ENCODE measurements at regions not wholly inside any gene's neighbourhood (a gene's known extent, or its start where the extent isn't known, plus 50 kb on each side); places are given as distances from the start of the nearest gene placed in this dataset.

DNA sequence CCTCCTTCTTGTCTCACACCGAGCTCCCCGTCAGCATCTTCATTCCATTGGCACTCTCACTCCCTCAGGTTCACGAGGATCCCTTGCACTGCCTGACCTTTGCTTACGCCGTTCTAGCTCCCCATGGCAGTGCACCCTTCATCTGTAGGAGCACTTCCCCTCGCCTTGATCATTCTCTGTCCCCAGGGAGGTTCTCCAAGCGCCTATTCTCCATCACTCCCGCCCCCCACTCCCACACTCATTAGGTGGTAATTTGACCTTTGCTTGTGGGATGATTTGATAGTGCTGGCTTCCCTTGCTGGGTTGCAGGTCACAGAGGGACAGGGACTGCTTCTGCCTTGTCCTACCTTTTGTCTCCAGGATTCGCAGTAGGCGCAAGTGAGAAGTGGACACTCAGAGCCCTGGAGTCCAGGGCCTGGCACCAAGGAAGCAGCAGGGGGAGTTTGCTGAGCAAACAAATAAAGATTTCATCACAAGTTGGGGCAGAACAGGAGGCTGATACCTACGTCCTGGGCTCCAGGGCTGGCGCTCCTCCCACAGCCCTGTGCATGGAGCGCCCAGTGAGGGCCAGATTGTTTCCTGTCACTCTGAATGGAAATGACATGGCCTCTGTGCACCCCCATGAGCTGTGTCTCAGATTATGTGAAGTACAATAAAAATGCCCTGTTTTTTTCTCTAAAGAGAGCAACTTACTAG, 82.0 kb upstream of the RUNX3 start:
- Histone ChIP-seq H3K27me3 (ENCODE audit: insufficient read depth, low read depth) (no peaks in the 10 kb centered on the region), H3K9me3 (ENCODE audit: insufficient read depth, low read depth) (no peaks in the 10 kb centered on the region), H3K9me2 (ENCODE audit: insufficient read depth) (no peaks in the 10 kb centered on the region), H2AFZ (no peak overlapping the region), H3K4me2 (no peak overlapping the region), H3K4me1 (replicated peaks; ENCODE audit: insufficient read depth) (no peaks in the 10 kb centered on the region), H3K4me3 (no peak overlapping the region), H3F3A (ENCODE audit: insufficient read depth, low read depth) (no peaks in the 10 kb centered on the region), H3K36me3 (ENCODE audit: low read depth) (no peaks in the 10 kb centered on the region), H4K20me1 (ENCODE audit: insufficient read depth) (no peaks in the 10 kb centered on the region), H3K79me2 (ENCODE audit: low read depth) (no peaks in the 10 kb centered on the region), H3K27ac (no peak overlapping the region)
- intact Hi-C loops (cut with micrococcal nuclease; ENCODE audit: unreplicated experiment) = no loop called here
- no peak for DNase-seq
- CTCF ChIA-PET = no interaction called here
- no TSS peak for BruUV-seq (replicated peaks)
- POLR2A ChIA-PET (ENCODE audit: unreplicated experiment) = no interaction called here
- TF ChIP-seq, protein P1, sequence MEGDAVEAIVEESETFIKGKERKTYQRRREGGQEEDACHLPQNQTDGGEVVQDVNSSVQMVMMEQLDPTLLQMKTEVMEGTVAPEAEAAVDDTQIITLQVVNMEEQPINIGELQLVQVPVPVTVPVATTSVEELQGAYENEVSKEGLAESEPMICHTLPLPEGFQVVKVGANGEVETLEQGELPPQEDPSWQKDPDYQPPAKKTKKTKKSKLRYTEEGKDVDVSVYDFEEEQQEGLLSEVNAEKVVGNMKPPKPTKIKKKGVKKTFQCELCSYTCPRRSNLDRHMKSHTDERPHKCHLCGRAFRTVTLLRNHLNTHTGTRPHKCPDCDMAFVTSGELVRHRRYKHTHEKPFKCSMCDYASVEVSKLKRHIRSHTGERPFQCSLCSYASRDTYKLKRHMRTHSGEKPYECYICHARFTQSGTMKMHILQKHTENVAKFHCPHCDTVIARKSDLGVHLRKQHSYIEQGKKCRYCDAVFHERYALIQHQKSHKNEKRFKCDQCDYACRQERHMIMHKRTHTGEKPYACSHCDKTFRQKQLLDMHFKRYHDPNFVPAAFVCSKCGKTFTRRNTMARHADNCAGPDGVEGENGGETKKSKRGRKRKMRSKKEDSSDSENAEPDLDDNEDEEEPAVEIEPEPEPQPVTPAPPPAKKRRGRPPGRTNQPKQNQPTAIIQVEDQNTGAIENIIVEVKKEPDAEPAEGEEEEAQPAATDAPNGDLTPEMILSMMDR (conservative IDR thresholded peaks at IDR 0.05) = no peak
- TF ChIP-seq EZH2 (IDR thresholded peaks at IDR 0.05; ENCODE audit: low read depth) = no peak

DNA sequence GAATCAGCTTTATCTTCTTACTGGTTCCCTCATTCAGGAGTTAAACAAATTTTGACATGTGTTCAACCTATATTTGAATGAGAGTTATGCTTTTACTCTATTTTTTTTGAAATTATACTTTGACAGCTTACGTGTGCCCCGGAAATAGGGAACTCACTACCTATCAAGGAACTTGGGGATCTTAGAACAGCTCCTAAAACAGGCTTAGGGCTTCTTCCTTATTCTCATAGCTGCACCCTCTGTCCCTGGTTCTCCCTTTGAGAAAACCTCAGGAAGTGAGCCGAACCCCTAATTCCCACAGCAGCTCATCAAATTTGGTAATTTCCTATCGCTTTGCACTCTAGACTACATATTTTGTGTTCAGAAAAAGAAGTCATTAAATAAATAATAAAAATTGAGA, 81.2 kb upstream of the RUNX3 start:
- no peaks in the 10 kb centered on the region for H3K9me3 ChIP-seq (ENCODE audit: insufficient read depth, low read depth)
- no peak for DNase-seq
- no peaks in the 10 kb centered on the region for H3F3A ChIP-seq (ENCODE audit: insufficient read depth, low read depth)
- ChIA-PET CTCF (no interaction called here), POLR2A (ENCODE audit: unreplicated experiment) (no interaction called here)
- TF ChIP-seq EZH2 (IDR thresholded peaks at IDR 0.05; ENCODE audit: low read depth) = no peak
- TF ChIP-seq, protein P1 (conservative IDR thresholded peaks at IDR 0.05) = no peak
- no peaks in the 10 kb centered on the region for H3K79me2 ChIP-seq (ENCODE audit: low read depth)
- no peak overlapping the region for H2AFZ ChIP-seq
- H3K4me3 ChIP-seq = no peak overlapping the region
- intact Hi-C loops (cut with micrococcal nuclease; ENCODE audit: unreplicated experiment) = no loop called here
- H3K4me2 ChIP-seq = no peak overlapping the region
- no peaks in the 10 kb centered on the region for H4K20me1 ChIP-seq (ENCODE audit: insufficient read depth)
- no TSS peak for BruUV-seq (replicated peaks)
- H3K27ac ChIP-seq = no peak overlapping the region
- H3K27me3 ChIP-seq (ENCODE audit: insufficient read depth, low read depth) = peaks cover 5% of the 10 kb centered on the region; the same call in 1 of the 2 replicates
- no peaks in the 10 kb centered on the region for H3K36me3 ChIP-seq (ENCODE audit: low read depth)
- H3K4me1 ChIP-seq (replicated peaks; ENCODE audit: insufficient read depth) = no peaks in the 10 kb centered on the region
- H3K9me2 ChIP-seq (ENCODE audit: insufficient read depth) = no peaks in the 10 kb centered on the region

DNA sequence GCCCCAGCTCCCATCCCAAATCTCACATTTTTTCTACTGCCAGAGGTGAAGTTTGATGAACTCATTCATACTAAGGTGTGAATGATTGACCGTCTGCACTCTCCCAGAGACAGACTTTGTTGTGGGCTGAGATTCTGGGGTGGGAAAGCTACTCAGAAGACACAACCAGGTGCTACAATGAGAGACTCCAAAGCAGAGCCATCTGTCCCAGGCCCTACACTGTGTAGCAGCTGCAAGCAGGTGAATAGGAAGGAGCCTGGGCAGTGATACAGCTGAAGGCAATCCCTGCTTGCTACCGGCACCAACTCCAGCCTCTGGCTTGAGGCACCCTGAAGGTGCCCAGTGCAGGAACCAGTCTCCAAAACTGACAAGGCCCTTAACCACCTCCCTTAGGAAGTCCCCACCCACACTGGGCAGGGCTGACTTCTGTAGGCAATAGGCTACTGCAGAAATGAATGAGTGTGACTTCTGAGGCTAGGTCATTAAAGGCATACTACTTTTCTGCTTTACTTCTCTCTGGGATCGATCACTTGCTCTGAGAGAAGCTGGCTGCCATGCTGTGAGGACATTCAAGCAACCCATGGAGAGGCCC, 79.7 kb upstream of the RUNX3 start:
- no peak for TF ChIP-seq EZH2 (IDR thresholded peaks at IDR 0.05; ENCODE audit: low read depth)
- TF ChIP-seq, protein P1 (conservative IDR thresholded peaks at IDR 0.05) = no peak
- Histone ChIP-seq H3K4me1 (replicated peaks; ENCODE audit: insufficient read depth) (no peaks in the 10 kb centered on the region), H3F3A (ENCODE audit: insufficient read depth, low read depth) (no peaks in the 10 kb centered on the region), H3K27me3 (ENCODE audit: insufficient read depth, low read depth) (peaks cover 5% of the 10 kb centered on the region; the same call in 1 of the 2 replicates), H3K4me3 (no peak overlapping the region), H3K9me2 (ENCODE audit: insufficient read depth) (no peaks in the 10 kb centered on the region), H4K20me1 (ENCODE audit: insufficient read depth) (no peaks in the 10 kb centered on the region), H3K4me2 (no peak overlapping the region), H3K27ac (no peak overlapping the region), H3K9me3 (ENCODE audit: insufficient read depth, low read depth) (no peaks in the 10 kb centered on the region), H3K36me3 (ENCODE audit: low read depth) (no peaks in the 10 kb centered on the region), H2AFZ (no peak overlapping the region), H3K79me2 (ENCODE audit: low read depth) (no peaks in the 10 kb centered on the region)
- POLR2A ChIA-PET (ENCODE audit: unreplicated experiment) = no interaction called here
- DNase-seq = no peak
- BruUV-seq (replicated peaks) = no TSS peak
- intact Hi-C loops (cut with micrococcal nuclease; ENCODE audit: unreplicated experiment) = no loop called here
- CTCF ChIA-PET = no interaction called here

Data from PC-9 (cell line).